Esophagus squamous epithelium (tissue), 4 donors: ENCODE measurements at regions not wholly inside any gene's neighbourhood (a gene's known extent, or its start where the extent isn't known, plus 50 kb on each side); places are given as distances from the start of the nearest gene placed in this dataset.

Source experiments
- CTCF ChIP-seq, 6 experiments: fragments of 450-650 bp in 4 of 6; fragments of 200-600 bp in 2 of 6; sonication (generic) in 2 of 6; IDR thresholded peaks; one replicate each; pipeline ENCODE4 v1.5.1; 2016 to 2019; ENCODE audit warnings: antibody characterized with exemption in 6 of 6, mild to moderate bottlenecking in 4 of 6, moderate library complexity in 4 of 6
- POLR2A ChIP-seq, 4 donors: fragments of 450-650 bp; IDR thresholded peaks; one replicate each; pipeline ENCODE4 v1.6.1; 2017; ENCODE audit warnings: antibody characterized with exemption in 4 of 4, mild to moderate bottlenecking in 4 of 4, moderate library complexity in 3 of 4

- TF ChIP-seq CTCF (IDR thresholded peaks at IDR 0.05) (no peak), POLR2A (IDR thresholded peaks at IDR 0.05) (no peak)
Observed at GRCh38 chr1:235038701-235039100, 89.9 kb downstream of the TOMM20 start.
